ENCODE measurements at regions not wholly inside any gene's neighbourhood (a gene's known extent, or its start where the extent isn't known, plus 50 kb on each side); places are given as distances from the start of the nearest gene placed in this dataset.
"Not testable (repeated sequence)": the region's sequence is repeated elsewhere in the genome, so short reads cannot be mapped to it uniquely, and the experiment has no call there.

GRCh38 chr12:46562625-46563225 is 190.2 kb upstream of the SLC38A2 start:
- no peak overlapping the region for H3K27ac ChIP-seq
- no peak for TF ChIP-seq ZFX (IDR thresholded peaks at IDR 0.05)
- no peak for TF ChIP-seq CTCF (conservative IDR thresholded peaks at IDR 0.05)

- not testable (repeated sequence) for H3K27ac ChIP-seq
Measured at GRCh38 chr12:46561769-46562624, 189.4 kb upstream of the SLC38A2 start.

GRCh38 chr12:46560874-46561273 is 188.3 kb upstream of the SLC38A2 start:
- no peak overlapping the region for H3K27ac ChIP-seq
- no peak for TF ChIP-seq CTCF (conservative IDR thresholded peaks at IDR 0.05)
- TF ChIP-seq ZFX (IDR thresholded peaks at IDR 0.05): no peak

GRCh38 chr12:46560089-46560488 is 187.5 kb upstream of the SLC38A2 start:
- no peak for TF ChIP-seq CTCF (conservative IDR thresholded peaks at IDR 0.05)
- no peak for TF ChIP-seq ZFX (IDR thresholded peaks at IDR 0.05)
- H3K27ac ChIP-seq: no peak overlapping the region

- no peak overlapping the region for H3K27ac ChIP-seq
- TF ChIP-seq ZFX (IDR thresholded peaks at IDR 0.05) (no peak), CTCF (conservative IDR thresholded peaks at IDR 0.05) (no peak)
Measured at GRCh38 chr12:46559311-46559710, 186.7 kb upstream of the SLC38A2 start.

GRCh38 chr12:46558677-46559076 is 186.1 kb upstream of the SLC38A2 start:
- H3K27ac ChIP-seq: no peak overlapping the region
- no peak for TF ChIP-seq ZFX (IDR thresholded peaks at IDR 0.05)
- TF ChIP-seq CTCF (conservative IDR thresholded peaks at IDR 0.05): no peak

- no peak for TF ChIP-seq CTCF (conservative IDR thresholded peaks at IDR 0.05)
- TF ChIP-seq ZFX (IDR thresholded peaks at IDR 0.05): no peak
Measured at GRCh38 chr12:46557539-46558373, 185.2 kb upstream of the SLC38A2 start.

More at GRCh38 chr12:46557539-46558373, 185.2 kb upstream of the SLC38A2 start:
- H3K27ac ChIP-seq: no peak overlapping the region

All from C4-2B (cell line).